WTC11 (cell line): ENCODE measurements at regions not wholly inside any gene's neighbourhood (a gene's known extent, or its start where the extent isn't known, plus 50 kb on each side); places are given as distances from the start of the nearest gene placed in this dataset.

ENCODE experiments used
- ATAC-seq: fragments of 200-7000 bp; cut with Tn5 transposase; 2 replicates; pipeline ENCODE4 v1.10.0; 2021; ENCODE audit warnings: mild to moderate bottlenecking, moderate library complexity
- CTCF ChIA-PET: fragments of 300-600 bp; sonication (Branson Sonifier 250); formaldehyde crosslinking; loops from one replicate; lab custom pipeline; 2021; ENCODE audit warnings: antibody characterized with exemption; lab: Charles Lee
- POLR2A ChIA-PET: fragments of 350-600 bp; sonication (Branson Sonifier 250); formaldehyde crosslinking; loops from one replicate; lab custom pipeline; 2021; ENCODE audit warnings: antibody characterized with exemption; lab: Charles Lee
- DNase-seq: peaks from one replicate; pipeline ENCODE4 v3.0.0; 2021; ENCODE audit warnings: low spot score
- H3K27ac Mint-ChIP-seq: 2 replicates; pipeline ENCODE4 v1.8.0; 2021; ENCODE audit warnings: mixed read lengths
- H3K27me3 Mint-ChIP-seq: 2 replicates; pipeline ENCODE4 v1.8.0; 2021; ENCODE audit warnings: low read depth, mild to moderate bottlenecking, moderate library complexity, mixed read lengths
- H3K36me3 Mint-ChIP-seq: 2 replicates; pipeline ENCODE4 v1.8.0; 2021; ENCODE audit warnings: mixed read lengths
- H3K4me1 Mint-ChIP-seq: 2 replicates; pipeline ENCODE4 v1.8.0; 2022; ENCODE audit warnings: mixed read lengths
- H3K4me3 Mint-ChIP-seq: 2 replicates; pipeline ENCODE4 v1.8.0; 2021; ENCODE audit warnings: mild to moderate bottlenecking, moderate library complexity, mixed read lengths
- H3K9me3 Mint-ChIP-seq: 2 replicates; pipeline ENCODE4 v1.8.0; 2021; ENCODE audit warnings: mixed read lengths
- CBFB ChIP-seq: sonication (generic); formaldehyde crosslinking; IDR thresholded peaks from 2 replicates; pipeline ENCODE4 v1.8.1; 2022; ENCODE audit warnings: mild to moderate bottlenecking, low read depth, missing genetic modification reagents
- CREB1 ChIP-seq: sonication (generic); formaldehyde crosslinking; IDR thresholded peaks from 2 replicates; pipeline ENCODE4 v1.8.0; 2023; ENCODE audit warnings: mild to moderate bottlenecking, missing genetic modification reagents
- FOXP1 ChIP-seq: sonication (generic); formaldehyde crosslinking; IDR thresholded peaks from 2 replicates; pipeline ENCODE4 v1.8.0; 2022; ENCODE audit warnings: missing genetic modification reagents, mild to moderate bottlenecking, moderate library complexity, borderline replicate concordance
- GTF2I ChIP-seq: fragments of 250-450 bp; sonication (Bioruptor Pico); conservative IDR thresholded peaks from 2 replicates; pipeline ENCODE4 v1.4.0; 2021; ENCODE audit warnings: mild to moderate bottlenecking
- JAZF1 ChIP-seq: fragments of 250-450 bp; sonication (Bioruptor Pico); IDR thresholded peaks from 2 replicates; pipeline ENCODE4 v1.9.0; 2021; ENCODE audit warnings: moderate library complexity, mild to moderate bottlenecking, inconsistent platforms
- JUN ChIP-seq: sonication (generic); formaldehyde crosslinking; IDR thresholded peaks from 2 replicates; pipeline ENCODE4 v1.8.0; 2023; ENCODE audit warnings: mild to moderate bottlenecking, missing genetic modification reagents
- KAT7 ChIP-seq: sonication (generic); formaldehyde crosslinking; IDR thresholded peaks from 2 replicates; pipeline ENCODE4 v1.8.1; 2023; ENCODE audit warnings: missing genetic modification reagents, mild to moderate bottlenecking, borderline replicate concordance
- PRRX2 ChIP-seq: fragments of 250-450 bp; sonication (Bioruptor Pico); IDR thresholded peaks from 2 replicates; pipeline ENCODE4 v1.8.0; 2021; ENCODE audit warnings: mild to moderate bottlenecking
- RORB ChIP-seq: fragments of 250-450 bp; sonication (Bioruptor Pico); IDR thresholded peaks from 2 replicates; pipeline ENCODE4 v1.9.0; 2021; ENCODE audit warnings: mild to moderate bottlenecking
- SP1 ChIP-seq: sonication (generic); formaldehyde crosslinking; conservative IDR thresholded peaks from 2 replicates; pipeline ENCODE4 v1.8.1; 2022; ENCODE audit warnings: missing genetic modification reagents
- TCF7 ChIP-seq: sonication (generic); formaldehyde crosslinking; IDR thresholded peaks from 2 replicates; pipeline ENCODE4 v1.8.0; 2022; ENCODE audit warnings: mild to moderate bottlenecking, low read depth, missing genetic modification reagents, moderate library complexity
- TEAD1 ChIP-seq: sonication (generic); formaldehyde crosslinking; IDR thresholded peaks from 2 replicates; pipeline ENCODE4 v1.8.0; 2022; ENCODE audit warnings: mild to moderate bottlenecking, missing genetic modification reagents
- TEAD4 ChIP-seq: sonication (generic); formaldehyde crosslinking; IDR thresholded peaks from 2 replicates; pipeline ENCODE4 v1.8.0; 2022; ENCODE audit warnings: mild to moderate bottlenecking, missing genetic modification reagents
- ZNF263 ChIP-seq: sonication (generic); formaldehyde crosslinking; IDR thresholded peaks from 2 replicates; pipeline ENCODE4 v1.8.1; 2022; ENCODE audit warnings: low read depth, mild to moderate bottlenecking, moderate library complexity, missing genetic modification reagents
- ZNF317 ChIP-seq: sonication (generic); formaldehyde crosslinking; IDR thresholded peaks from 2 replicates; pipeline ENCODE4 v1.8.1; 2023; ENCODE audit warnings: low read depth, mild to moderate bottlenecking, moderate library complexity, missing genetic modification reagents, borderline replicate concordance
- ZNF423 ChIP-seq: fragments of 250-450 bp; sonication (Bioruptor Pico); IDR thresholded peaks from 2 replicates; pipeline ENCODE4 v2.1.2; 2022; ENCODE audit warnings: mild to moderate bottlenecking, moderate library complexity
- ZNF671 ChIP-seq: fragments of 250-450 bp; sonication (Bioruptor Pico); IDR thresholded peaks from 2 replicates; pipeline ENCODE4 v1.8.0; 2021; ENCODE audit warnings: mild to moderate bottlenecking
- TF ChIP-seq, protein P1 (sequence below): fragments of 250-450 bp; sonication (Bioruptor Pico); IDR thresholded peaks from 2 replicates; pipeline ENCODE4 v1.9.0; 2021; ENCODE audit warnings: mild to moderate bottlenecking, borderline replicate concordance
- TF ChIP-seq, protein P2 (sequence below): fragments of 250-450 bp; sonication (Bioruptor Pico); IDR thresholded peaks from 2 replicates; pipeline ENCODE4 v1.9.0; 2021; ENCODE audit warnings: moderate library complexity, mild to moderate bottlenecking, inconsistent platforms, borderline replicate concordance
- TF ChIP-seq, protein P3 (sequence below): sonication (generic); formaldehyde crosslinking; IDR thresholded peaks from 2 replicates; pipeline ENCODE4 v1.8.0; 2022; ENCODE audit warnings: mild to moderate bottlenecking, missing genetic modification reagents
- TF ChIP-seq, protein P4 (sequence below): sonication (generic); formaldehyde crosslinking; IDR thresholded peaks from 2 replicates; pipeline ENCODE4 v1.8.0; 2022; ENCODE audit warnings: mild to moderate bottlenecking, missing genetic modification reagents
- TF ChIP-seq, protein P5 (sequence below): sonication (generic); formaldehyde crosslinking; IDR thresholded peaks from 2 replicates; pipeline ENCODE4 v1.8.1; 2022; ENCODE audit warnings: missing genetic modification reagents, borderline replicate concordance
- TF ChIP-seq, protein P6 (sequence below): sonication (generic); formaldehyde crosslinking; IDR thresholded peaks from 2 replicates; pipeline ENCODE4 v1.8.1; 2022; ENCODE audit warnings: low read depth, mild to moderate bottlenecking, moderate library complexity, missing genetic modification reagents, borderline replicate concordance
- TF ChIP-seq, protein P7 (sequence below): sonication (generic); formaldehyde crosslinking; conservative IDR thresholded peaks from 2 replicates; pipeline ENCODE4 v1.8.1; 2022; ENCODE audit warnings: mild to moderate bottlenecking, missing genetic modification reagents

DNA sequence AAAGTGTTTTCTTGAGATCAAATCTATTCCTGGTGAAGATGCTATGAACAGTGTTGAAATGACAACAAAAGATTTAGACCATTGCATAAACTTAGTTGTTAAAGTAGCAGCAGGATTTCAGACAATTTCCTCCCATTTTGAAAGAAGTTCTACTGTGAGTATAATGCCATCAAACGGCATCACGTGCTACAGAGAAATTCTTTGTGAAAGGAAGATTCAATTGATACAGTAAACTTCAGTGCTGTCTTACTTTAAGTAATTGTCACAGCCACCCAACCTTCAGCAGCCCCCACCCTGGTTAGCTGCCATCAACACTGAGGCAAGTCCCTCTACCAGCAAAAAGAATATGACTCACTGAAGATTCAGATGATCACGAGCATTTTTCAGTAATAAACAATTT, 115.2 kb downstream of the TES start (continued):
- no peak for TF ChIP-seq RORB
- no peak for TF ChIP-seq PRRX2
- TF ChIP-seq, protein P1, sequence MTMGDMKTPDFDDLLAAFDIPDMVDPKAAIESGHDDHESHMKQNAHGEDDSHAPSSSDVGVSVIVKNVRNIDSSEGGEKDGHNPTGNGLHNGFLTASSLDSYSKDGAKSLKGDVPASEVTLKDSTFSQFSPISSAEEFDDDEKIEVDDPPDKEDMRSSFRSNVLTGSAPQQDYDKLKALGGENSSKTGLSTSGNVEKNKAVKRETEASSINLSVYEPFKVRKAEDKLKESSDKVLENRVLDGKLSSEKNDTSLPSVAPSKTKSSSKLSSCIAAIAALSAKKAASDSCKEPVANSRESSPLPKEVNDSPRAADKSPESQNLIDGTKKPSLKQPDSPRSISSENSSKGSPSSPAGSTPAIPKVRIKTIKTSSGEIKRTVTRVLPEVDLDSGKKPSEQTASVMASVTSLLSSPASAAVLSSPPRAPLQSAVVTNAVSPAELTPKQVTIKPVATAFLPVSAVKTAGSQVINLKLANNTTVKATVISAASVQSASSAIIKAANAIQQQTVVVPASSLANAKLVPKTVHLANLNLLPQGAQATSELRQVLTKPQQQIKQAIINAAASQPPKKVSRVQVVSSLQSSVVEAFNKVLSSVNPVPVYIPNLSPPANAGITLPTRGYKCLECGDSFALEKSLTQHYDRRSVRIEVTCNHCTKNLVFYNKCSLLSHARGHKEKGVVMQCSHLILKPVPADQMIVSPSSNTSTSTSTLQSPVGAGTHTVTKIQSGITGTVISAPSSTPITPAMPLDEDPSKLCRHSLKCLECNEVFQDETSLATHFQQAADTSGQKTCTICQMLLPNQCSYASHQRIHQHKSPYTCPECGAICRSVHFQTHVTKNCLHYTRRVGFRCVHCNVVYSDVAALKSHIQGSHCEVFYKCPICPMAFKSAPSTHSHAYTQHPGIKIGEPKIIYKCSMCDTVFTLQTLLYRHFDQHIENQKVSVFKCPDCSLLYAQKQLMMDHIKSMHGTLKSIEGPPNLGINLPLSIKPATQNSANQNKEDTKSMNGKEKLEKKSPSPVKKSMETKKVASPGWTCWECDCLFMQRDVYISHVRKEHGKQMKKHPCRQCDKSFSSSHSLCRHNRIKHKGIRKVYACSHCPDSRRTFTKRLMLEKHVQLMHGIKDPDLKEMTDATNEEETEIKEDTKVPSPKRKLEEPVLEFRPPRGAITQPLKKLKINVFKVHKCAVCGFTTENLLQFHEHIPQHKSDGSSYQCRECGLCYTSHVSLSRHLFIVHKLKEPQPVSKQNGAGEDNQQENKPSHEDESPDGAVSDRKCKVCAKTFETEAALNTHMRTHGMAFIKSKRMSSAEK (CRISPR knock-in tag), result no peak
- no peak for TF ChIP-seq CBFB (CRISPR knock-in tag)
- TF ChIP-seq, protein P2, sequence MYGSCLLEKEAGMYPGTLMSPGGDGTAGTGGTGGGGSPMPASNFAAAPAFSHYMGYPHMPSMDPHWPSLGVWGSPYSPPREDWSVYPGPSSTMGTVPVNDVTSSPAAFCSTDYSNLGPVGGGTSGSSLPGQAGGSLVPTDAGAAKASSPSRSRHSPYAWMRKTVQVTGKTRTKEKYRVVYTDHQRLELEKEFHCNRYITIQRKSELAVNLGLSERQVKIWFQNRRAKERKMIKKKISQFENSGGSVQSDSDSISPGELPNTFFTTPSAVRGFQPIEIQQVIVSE (CRISPR knock-in tag), result no peak
- TF ChIP-seq, protein P3, sequence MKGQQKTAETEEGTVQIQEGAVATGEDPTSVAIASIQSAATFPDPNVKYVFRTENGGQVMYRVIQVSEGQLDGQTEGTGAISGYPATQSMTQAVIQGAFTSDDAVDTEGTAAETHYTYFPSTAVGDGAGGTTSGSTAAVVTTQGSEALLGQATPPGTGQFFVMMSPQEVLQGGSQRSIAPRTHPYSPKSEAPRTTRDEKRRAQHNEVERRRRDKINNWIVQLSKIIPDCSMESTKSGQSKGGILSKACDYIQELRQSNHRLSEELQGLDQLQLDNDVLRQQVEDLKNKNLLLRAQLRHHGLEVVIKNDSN (CRISPR knock-in tag), result no peak

DNA sequence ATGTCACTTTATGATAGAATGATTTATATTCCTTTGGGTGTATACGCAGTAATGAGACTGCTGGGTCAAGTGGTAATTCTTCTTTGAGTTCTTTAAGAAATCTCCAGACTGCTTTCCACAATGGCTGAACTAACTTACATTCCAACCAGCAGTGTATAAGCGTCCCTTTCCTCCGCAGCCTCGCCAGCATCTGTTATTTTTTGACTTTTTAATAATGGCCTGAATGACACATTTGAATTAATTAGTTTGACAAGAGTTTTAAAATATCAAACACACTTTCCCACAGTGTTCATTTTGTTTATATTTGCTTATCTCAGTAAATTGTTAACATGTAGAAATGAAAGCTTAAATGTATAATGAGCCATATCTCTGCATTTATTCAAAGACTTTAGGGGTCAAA, 116.8 kb downstream of the TES start:
- DNase-seq, result no peak
- Mint-ChIP-seq H3K27me3 (no peaks in the 10 kb centered on the region), H3K4me1 (peaks cover 17% of the 10 kb centered on the region), H3K9me3 (no peaks in the 10 kb centered on the region), H3K27ac (no peak overlapping the region), H3K4me3 (no peak overlapping the region), H3K36me3 (no peaks in the 10 kb centered on the region)
- no peak for ATAC-seq
- CTCF ChIA-PET, result no interaction called here
- TF ChIP-seq FOXP1, result no peak
- no peak for TF ChIP-seq ZNF671 (CRISPR knock-in tag)
- TF ChIP-seq TEAD1 (CRISPR knock-in tag), result no peak
- TF ChIP-seq JUN (CRISPR knock-in tag), result no peak
- TF ChIP-seq SP1 (CRISPR knock-in tag), result no peak
- no peak for TF ChIP-seq CREB1 (CRISPR knock-in tag)
- POLR2A ChIA-PET, result no interaction called here

DNA sequence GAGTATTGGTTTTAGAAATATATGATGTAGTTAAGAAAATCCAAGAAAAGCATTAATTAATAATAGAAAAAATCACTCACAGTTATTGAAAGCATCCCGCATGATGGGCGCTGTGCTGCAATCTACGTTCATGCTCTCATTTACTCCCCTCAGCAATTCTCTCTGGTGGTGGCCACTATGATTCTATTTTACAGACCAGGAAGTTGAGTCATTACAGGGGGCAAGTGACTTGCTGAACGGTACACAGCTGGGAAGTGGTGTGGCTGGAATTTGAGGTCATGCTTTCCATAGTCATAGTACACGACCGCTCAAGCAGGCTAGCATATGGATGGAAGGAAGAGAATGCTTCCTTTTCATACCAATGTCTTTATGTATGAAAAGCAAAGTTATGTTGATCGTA, 117.4 kb downstream of the TES start:
- Mint-ChIP-seq H3K27ac (no peak overlapping the region), H3K4me3 (no peak overlapping the region), H3K9me3 (no peaks in the 10 kb centered on the region), H3K4me1 (peaks cover 17% of the 10 kb centered on the region), H3K36me3 (no peaks in the 10 kb centered on the region), H3K27me3 (no peaks in the 10 kb centered on the region)
- DNase-seq, result no peak
- no peak for ATAC-seq
- ChIA-PET POLR2A (no interaction called here), CTCF (no interaction called here)
- no peak for TF ChIP-seq TEAD4 (CRISPR knock-in tag)
- no peak for TF ChIP-seq KAT7 (CRISPR knock-in tag)
- TF ChIP-seq ZNF317 (CRISPR knock-in tag), result no peak
- no peak for TF ChIP-seq ZNF423 (CRISPR knock-in tag)

DNA sequence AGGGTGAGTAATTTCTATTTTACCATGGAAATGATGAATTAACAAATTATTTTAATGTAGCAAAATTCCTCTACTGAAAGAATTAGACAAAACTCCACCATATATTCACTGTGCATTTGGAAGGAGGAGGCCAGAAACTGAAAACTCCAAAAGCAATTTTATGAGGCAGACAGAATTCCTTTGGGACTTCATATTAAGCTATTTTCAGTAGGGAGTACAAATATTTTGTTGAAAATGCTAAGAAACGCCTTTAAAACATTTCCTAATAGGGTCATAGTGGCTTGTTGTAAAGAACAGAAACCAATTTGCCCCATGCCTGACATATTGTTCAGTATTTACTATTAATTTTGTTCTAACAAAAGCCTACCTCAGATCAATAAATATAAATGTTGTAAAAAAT, 117.8 kb downstream of the TES start:
- H3K27ac Mint-ChIP-seq, result no peak overlapping the region
- no peak for ATAC-seq
- no peaks in the 10 kb centered on the region for H3K27me3 Mint-ChIP-seq
- no peaks in the 10 kb centered on the region for H3K36me3 Mint-ChIP-seq
- peaks cover 17% of the 10 kb centered on the region for H3K4me1 Mint-ChIP-seq
- ChIA-PET CTCF (no interaction called here), POLR2A (no interaction called here)
- DNase-seq, result no peak
- H3K4me3 Mint-ChIP-seq, result no peak overlapping the region
- no peaks in the 10 kb centered on the region for H3K9me3 Mint-ChIP-seq
- TF ChIP-seq GTF2I (no peak), TCF7 (CRISPR knock-in tag) (no peak), JAZF1 (CRISPR knock-in tag) (no peak), ZNF263 (no peak)
- TF ChIP-seq, protein P4, sequence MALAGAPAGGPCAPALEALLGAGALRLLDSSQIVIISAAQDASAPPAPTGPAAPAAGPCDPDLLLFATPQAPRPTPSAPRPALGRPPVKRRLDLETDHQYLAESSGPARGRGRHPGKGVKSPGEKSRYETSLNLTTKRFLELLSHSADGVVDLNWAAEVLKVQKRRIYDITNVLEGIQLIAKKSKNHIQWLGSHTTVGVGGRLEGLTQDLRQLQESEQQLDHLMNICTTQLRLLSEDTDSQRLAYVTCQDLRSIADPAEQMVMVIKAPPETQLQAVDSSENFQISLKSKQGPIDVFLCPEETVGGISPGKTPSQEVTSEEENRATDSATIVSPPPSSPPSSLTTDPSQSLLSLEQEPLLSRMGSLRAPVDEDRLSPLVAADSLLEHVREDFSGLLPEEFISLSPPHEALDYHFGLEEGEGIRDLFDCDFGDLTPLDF (CRISPR knock-in tag), result no peak
- TF ChIP-seq, protein P5, sequence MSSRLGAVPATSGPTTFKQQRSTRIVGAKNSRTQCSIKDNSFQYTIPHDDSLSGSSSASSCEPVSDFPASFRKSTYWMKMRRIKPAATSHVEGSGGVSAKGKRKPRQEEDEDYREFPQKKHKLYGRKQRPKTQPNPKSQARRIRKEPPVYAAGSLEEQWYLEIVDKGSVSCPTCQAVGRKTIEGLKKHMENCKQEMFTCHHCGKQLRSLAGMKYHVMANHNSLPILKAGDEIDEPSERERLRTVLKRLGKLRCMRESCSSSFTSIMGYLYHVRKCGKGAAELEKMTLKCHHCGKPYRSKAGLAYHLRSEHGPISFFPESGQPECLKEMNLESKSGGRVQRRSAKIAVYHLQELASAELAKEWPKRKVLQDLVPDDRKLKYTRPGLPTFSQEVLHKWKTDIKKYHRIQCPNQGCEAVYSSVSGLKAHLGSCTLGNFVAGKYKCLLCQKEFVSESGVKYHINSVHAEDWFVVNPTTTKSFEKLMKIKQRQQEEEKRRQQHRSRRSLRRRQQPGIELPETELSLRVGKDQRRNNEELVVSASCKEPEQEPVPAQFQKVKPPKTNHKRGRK (CRISPR knock-in tag), result no peak
- TF ChIP-seq, protein P6, sequence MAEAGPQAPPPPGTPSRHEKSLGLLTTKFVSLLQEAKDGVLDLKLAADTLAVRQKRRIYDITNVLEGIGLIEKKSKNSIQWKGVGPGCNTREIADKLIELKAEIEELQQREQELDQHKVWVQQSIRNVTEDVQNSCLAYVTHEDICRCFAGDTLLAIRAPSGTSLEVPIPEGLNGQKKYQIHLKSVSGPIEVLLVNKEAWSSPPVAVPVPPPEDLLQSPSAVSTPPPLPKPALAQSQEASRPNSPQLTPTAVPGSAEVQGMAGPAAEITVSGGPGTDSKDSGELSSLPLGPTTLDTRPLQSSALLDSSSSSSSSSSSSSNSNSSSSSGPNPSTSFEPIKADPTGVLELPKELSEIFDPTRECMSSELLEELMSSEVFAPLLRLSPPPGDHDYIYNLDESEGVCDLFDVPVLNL (CRISPR knock-in tag), result no peak
- TF ChIP-seq, protein P7, sequence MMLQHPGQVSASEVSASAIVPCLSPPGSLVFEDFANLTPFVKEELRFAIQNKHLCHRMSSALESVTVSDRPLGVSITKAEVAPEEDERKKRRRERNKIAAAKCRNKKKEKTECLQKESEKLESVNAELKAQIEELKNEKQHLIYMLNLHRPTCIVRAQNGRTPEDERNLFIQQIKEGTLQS (CRISPR knock-in tag), result no peak
